ENCODE measurements at regions not wholly inside any gene's neighbourhood (a gene's known extent, or its start where the extent isn't known, plus 50 kb on each side); places are given as distances from the start of the nearest gene placed in this dataset.

GRCh38 chr6:164455835-164456234, 853.6 kb downstream of the C6orf118 start:
- no peak for DNase-seq (ENCODE audit: low spot score)

DNA sequence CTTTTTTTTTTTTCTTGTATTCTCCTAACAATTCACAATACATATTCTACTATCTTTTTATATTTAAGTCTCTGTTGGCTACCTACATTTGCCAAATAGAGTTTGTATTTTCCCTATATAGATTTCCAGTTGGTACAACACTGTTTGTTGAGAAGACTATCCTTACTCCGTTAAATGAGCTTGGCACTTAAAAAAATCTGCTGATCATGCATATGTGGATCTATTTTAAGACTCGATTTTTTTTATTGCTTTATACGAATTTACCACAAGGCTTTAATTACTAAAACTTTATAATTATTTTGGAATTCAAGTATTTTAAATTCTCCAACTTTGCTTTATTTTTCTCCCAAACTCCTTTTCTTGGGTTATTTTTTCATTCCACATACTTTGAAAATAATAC, 855.6 kb downstream of the C6orf118 start:
- no peak for DNase-seq (ENCODE audit: low spot score)

GRCh38 chr6:164442572-164442971, 866.8 kb downstream of the C6orf118 start:
- DNase-seq (ENCODE audit: low spot score), result no peak

DNA sequence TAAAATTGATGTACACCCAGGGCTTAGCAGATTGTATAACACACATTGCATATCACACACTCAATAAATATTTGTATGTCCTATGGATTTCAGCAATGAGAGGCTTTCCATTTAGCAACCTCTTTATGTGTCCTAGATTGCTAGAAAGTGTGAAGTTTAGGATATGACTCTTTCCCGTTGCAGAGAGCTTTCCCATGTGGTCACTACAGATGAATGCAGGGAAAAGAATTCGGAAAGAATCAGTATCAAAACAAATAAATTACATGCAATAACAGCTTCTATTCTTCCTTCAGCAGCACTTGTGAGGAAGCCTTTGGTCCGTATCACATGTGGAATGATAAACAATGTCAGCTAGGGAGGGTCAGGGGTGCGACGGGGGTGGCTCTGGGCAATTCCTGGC, 870.1 kb downstream of the C6orf118 start:
- no peak for DNase-seq (ENCODE audit: low spot score)

DNA sequence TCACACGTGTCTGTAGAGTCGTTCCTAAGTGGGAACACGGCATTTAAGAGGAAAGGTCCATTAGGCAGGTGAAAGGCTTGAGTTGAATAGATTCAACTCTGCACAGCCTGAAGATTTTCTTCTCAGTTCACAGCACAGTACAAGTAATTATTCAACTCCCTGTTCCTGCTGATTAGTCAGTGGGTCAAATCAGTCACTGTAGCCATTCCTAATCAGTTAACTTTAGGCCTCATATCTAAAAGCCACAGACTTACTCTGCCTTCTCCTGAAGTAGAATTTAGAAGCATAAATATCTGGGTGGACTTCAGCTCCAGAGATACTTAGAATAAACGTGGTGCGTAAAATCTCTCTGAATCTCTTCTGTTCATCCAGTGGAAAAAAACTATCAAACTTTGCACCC, 872.4 kb downstream of the C6orf118 start:
- DNase-seq (ENCODE audit: low spot score), result no peak

GRCh38 chr6:164427728-164428402, 881.5 kb downstream of the C6orf118 start:
- no peak for DNase-seq (ENCODE audit: low spot score)

GRCh38 chr6:164424489-164424888, 884.9 kb downstream of the C6orf118 start:
- DNase-seq (ENCODE audit: low spot score), result no peak

DNA sequence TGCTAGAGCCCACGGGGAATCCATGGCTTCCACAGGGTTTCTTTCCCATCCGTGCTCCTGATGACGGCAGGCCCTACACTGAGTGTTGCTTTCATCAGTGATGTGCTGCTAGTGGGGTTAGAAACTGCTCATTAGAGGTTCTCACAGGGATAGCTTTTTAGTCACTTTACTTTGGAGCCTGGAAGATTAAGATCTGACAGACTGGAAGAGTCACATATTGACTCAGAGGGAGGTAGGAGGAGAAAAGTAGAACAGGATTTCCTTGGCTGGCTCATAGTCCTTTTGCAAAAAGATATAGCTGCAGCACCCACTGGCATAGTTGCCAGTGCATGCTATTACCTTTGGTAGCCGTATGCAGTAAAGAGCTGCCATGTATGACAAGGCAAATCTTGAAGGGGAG, 890.3 kb downstream of the C6orf118 start:
- no peak for DNase-seq (ENCODE audit: low spot score)

GRCh38 chr6:164418262-164418588, 891.2 kb downstream of the C6orf118 start:
- DNase-seq (ENCODE audit: low spot score), result no peak

DNA sequence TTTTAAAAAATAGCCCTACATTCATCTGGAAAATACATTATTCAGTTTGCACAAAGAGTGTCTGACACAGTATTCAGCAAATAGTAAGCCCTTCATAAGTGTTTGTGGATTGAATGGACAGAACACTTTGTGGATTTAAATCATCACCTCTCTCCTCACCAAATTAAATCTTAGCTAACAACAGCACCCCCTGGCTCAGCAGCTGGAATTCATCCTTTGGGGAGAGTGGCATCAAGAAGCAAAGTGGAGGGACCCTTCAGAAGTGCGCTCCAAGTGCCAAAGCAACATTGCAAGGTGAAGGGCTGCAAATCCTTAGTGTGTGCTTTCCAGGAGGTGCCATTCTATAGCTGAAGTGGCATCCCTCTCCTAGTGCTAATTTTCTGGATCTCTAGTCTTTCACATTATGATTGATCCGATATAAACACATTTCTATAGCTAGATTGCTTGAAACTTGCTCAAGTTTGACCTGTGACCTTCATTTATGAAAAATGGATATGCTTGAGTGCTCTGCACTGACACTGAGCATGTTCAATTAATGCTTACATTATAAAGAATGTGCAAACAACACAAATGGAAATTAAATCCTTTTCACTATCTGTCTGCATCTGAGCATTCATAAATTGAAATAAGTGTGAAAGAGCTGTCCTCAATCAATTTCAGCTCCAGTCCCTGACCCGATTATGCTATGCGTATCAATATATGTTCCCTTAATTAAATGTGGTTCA, 891.7 kb downstream of the C6orf118 start:
- DNase-seq (ENCODE audit: low spot score), result no peak

DNA sequence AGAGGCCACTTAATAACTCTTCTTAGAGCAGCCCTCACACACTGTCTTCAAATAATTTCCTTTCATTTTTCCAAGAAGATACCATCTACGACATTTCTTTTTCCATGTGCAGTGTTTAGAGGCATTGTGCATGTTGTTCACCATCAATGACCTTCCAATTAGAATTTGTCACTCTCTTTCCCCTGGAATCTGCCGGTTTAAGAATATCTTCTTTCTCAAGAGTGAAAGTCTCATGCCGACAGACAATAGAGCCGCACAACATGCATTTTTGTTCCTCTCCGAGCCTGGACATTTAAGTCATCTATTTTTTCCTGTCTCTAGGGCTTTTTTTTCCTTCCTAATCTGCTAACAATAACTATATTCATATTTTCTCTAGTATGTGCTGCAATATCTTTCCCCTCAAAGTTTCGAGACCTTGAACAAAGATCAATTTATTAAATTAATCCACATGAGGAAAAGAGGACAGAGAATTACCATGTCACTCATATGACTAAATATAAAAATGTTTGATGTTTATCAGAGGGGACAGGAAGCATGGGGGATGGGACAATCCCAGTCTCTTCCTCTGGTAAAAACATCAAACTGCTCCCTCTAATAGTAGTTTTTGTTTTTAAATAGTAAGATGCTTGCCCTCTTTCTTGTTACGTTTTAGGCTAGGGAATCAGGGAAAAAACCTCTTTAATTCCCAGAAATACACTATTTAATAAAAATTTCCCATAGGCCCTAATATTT, 893.4 kb downstream of the C6orf118 start:
- no peak for DNase-seq (ENCODE audit: low spot score)

DNA sequence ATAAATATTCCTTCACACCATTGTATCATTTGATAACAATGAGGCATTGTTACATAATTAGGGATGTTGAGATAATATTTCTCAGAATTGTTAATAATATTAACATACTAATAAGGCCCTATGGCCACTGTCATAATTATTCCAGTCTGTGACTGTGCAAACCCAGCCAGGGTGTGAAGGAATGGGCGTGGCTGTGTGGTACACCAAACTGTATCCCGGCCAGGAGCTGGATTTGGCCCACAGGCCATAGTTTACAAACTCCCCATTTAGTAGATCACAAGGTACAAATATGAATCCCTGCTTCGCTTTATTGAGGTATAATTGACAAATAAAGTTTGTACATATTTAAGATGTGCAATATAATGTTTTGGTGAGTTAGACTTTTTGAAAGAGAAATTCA, 894.7 kb downstream of the C6orf118 start:
- no peak for DNase-seq (ENCODE audit: low spot score)

DNA sequence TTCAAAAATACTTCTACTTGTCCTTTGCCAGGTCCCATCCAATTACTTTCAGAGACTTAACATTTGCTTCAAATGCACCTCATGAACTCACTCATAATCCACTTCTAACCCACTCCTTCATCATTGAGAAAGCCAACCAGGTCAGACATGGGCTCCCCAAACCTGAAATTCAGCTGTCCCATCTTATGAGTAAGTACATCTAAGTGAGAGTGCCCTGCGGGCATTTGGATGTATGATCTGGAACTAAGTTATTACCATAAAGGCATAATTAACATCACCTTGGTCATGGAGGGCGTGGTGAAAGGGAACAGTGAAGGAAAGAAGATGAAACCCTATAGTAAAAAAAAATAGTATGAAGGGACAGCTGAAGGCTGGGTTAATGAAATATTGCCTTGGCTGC, 896.8 kb downstream of the C6orf118 start:
- DNase-seq (ENCODE audit: low spot score), result no peak

DNA sequence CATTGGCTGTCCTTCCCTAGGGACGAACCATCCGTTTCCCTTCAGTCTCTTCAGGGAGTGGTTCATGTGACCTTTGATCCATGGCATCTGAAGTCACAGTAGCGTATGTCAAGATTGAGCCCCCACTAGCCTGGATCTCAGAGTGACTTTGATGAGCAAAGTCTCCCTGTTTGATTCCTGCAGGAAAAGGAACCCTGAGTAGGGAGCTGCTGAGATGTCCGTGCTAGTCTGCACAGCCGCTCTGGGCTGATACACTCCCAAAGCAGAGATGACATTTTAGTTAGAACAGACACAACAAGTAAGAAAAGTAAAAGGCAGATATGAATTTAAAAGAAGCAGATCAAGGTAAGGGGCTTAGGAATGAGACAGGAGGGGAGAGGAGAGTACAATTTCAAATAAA, 899.4 kb downstream of the C6orf118 start:
- DNase-seq (ENCODE audit: low spot score), result no peak

- no peak for DNase-seq (ENCODE audit: low spot score)
Observed at GRCh38 chr6:164409309-164410009, 899.9 kb downstream of the C6orf118 start.

DNA sequence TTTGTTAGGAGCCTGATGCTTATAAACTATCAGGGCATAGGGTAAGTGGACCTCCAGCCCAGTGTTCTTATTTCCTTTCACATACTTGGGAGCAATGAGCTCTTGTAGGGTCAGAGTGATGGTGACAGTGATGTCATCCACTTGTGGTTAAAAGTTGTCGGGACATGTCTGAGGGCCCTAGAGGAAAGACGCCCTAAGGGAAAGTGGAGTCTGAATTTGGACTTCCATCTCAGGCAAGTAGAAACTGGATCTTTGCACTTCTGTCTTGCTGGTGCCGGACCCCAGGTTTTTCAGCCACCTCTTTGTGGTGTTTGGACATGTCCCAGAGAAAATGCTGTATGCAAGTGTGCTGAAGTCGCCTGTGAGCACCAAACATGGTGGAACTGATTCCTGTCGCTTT, 900.5 kb downstream of the C6orf118 start:
- DNase-seq (ENCODE audit: low spot score), result no peak

DNA sequence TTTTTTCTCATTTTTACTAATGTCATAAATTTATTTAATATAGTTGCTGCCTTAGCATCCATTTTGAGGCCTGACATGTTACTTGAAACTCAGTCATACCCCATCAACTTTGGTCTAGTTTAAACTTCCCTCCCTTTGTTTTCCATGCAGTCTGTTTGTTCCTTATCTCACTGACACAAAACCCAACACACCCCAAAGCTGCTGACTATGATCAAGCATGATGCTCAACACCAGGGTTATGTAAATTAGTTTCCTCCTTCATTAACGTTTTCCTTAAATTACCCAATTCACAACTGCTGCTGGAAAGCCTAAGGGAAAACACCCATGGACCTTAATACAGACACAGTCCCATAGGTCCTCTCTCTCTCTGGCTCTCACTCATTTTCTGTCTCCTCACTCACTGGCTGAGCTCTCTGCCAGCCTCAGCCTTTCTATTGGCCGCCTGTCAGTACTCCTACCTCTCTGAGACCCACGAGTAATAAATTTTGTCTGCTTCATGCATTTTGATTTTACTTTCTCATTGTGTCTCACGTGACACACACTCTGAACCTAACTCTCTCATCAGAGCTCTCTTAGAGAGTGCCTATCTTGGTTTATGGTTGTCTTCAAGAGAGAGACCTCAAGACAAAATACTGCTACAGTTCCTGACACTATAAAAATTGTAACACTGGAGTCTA, 904.5 kb downstream of the C6orf118 start:
- no peak for DNase-seq (ENCODE audit: low spot score)

- no peak for DNase-seq (ENCODE audit: low spot score)
Observed at GRCh38 chr6:164401871-164402270, 907.5 kb downstream of the C6orf118 start.

DNA sequence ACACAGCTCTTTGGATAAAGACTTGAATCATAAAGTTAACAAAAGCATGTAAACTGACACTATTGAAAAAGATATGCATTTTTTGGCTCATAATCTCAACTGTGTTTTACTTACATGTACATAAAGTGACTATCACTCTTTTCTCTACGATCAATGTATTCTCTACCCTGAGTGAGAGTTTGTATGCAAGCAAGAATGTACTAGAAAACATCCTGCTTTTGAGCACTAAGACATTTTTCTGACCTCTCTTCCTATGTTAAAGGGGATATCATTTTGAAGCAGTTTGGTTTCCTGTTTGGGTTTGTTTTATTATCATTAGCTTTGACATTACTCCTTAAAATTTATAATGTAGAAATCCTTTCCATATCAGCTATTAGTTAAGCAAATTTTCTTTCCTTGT, 910.8 kb downstream of the C6orf118 start:
- DNase-seq (ENCODE audit: low spot score), result no peak

- no peak for DNase-seq (ENCODE audit: low spot score)
Observed at GRCh38 chr6:164396071-164397047, 913.0 kb downstream of the C6orf118 start.

- no peak for DNase-seq (ENCODE audit: low spot score)
Observed at GRCh38 chr6:164379795-164380194, 929.6 kb downstream of the C6orf118 start.

Data from CD4-positive, alpha-beta T cell treated with Interleukin-2 at 100 ng/mL for 4 hours (primary cell).